Karpas-422 (cell line): ENCODE measurements at regions not wholly inside any gene's neighbourhood (a gene's known extent, or its start where the extent isn't known, plus 50 kb on each side); places are given as distances from the start of the nearest gene placed in this dataset.
A peak's percentile ranks its signal among the peaks of the same experiment; 100 is the strongest.

Experiments used
- DNase-seq: peaks from one replicate; pipeline ENCODE4 v3.0.0-alpha.2; 2015
- H2AFZ ChIP-seq: fragments of 200-600 bp; sonication (generic); 2 replicates; pipeline ENCODE4 v1.6.1; 2014; ENCODE audit warnings: antibody characterized with exemption, low read length, mixed read lengths
- H3K27ac ChIP-seq: fragments of 200-600 bp; sonication (generic); 2 replicates; pipeline ENCODE4 v1.5.1; 2014; ENCODE audit warnings: mild to moderate bottlenecking, low read length, moderate library complexity
- H3K27me3 ChIP-seq: fragments of 200-600 bp; sonication (generic); 2 replicates; pipeline ENCODE4 v1.6.1; 2014; ENCODE audit warnings: low read length, mixed read lengths
- H3K36me3 ChIP-seq: fragments of 200-600 bp; sonication (generic); 2 replicates; pipeline ENCODE4 v1.6.1; 2014; ENCODE audit warnings: low read length, mixed read lengths; ENCODE audit not compliant: insufficient read depth
- H3K4me1 ChIP-seq: fragments of 200-600 bp; sonication (generic); 2 replicates; pipeline ENCODE4 v1.6.1; 2014; ENCODE audit warnings: mild to moderate bottlenecking, low read length, mixed read lengths
- H3K4me2 ChIP-seq: fragments of 200-600 bp; sonication (generic); 2 replicates; pipeline ENCODE4 v1.6.1; 2014; ENCODE audit warnings: low read length, low read depth, mild to moderate bottlenecking; ENCODE audit not compliant: poor library complexity, severe bottlenecking
- H3K4me3 ChIP-seq: fragments of 200-600 bp; sonication (generic); 2 replicates; pipeline ENCODE4 v1.5.1; 2014; ENCODE audit warnings: mild to moderate bottlenecking, antibody characterized with exemption, low read length, mixed read lengths
- H3K79me2 ChIP-seq: fragments of 200-600 bp; sonication (generic); 2 replicates; pipeline ENCODE4 v1.6.1; 2014; ENCODE audit warnings: mild to moderate bottlenecking, low read length, mixed read lengths
- H3K9ac ChIP-seq: fragments of 200-600 bp; sonication (generic); 2 replicates; pipeline ENCODE4 v1.6.0; 2014; ENCODE audit warnings: low read length
- H3K9me2 ChIP-seq: fragments of 200-600 bp; sonication (generic), shearing (Covaris generic); replicated peaks from 2 replicates; pipeline ENCODE4 v1.6.0; 2014; ENCODE audit warnings: mild to moderate bottlenecking, low read length, moderate library complexity; ENCODE audit not compliant: insufficient read depth
- H3K9me3 ChIP-seq: fragments of 300-700, 200-600 bp; sonication (generic); 2 replicates; pipeline ENCODE4 v1.6.1; 2014; ENCODE audit warnings: low read length, mixed read lengths
- H4K20me1 ChIP-seq: fragments of 200-600 bp; sonication (generic); 2 replicates; pipeline ENCODE4 v1.6.1; 2014; ENCODE audit warnings: mild to moderate bottlenecking, antibody characterized with exemption, low read length, low read depth; ENCODE audit not compliant: insufficient read depth

- H3K4me3 ChIP-seq = no peak overlapping the region
- no peak overlapping the region for H2AFZ ChIP-seq
- H3K9ac ChIP-seq = no peak overlapping the region
- H3K27me3 ChIP-seq = no peaks in the 10 kb centered on the region
- no peaks in the 10 kb centered on the region; the same call in 1 of the 2 replicates for H4K20me1 ChIP-seq
- no peak overlapping the region for H3K4me2 ChIP-seq
- H3K4me1 ChIP-seq = peaks cover 27% of the 10 kb centered on the region
- DNase-seq = no peak
- peaks cover 3% of the 10 kb centered on the region; the same call in 1 of the 2 replicates for H3K9me3 ChIP-seq
- H3K27ac ChIP-seq = no peak overlapping the region
- H3K9me2 ChIP-seq = no peaks in the 10 kb centered on the region
- H3K79me2 ChIP-seq = no peaks in the 10 kb centered on the region
- H3K36me3 ChIP-seq = peaks cover 24% of the 10 kb centered on the region
These were observed 101.0 kb upstream of the RIOK3 start for GRCh38 chr18:23352042-23352441.

- peak overlapping the region; percentile 57 for H3K4me2 ChIP-seq
- peaks cover 23% of the 10 kb centered on the region for H3K36me3 ChIP-seq
- no peaks in the 10 kb centered on the region for H3K27me3 ChIP-seq
- H3K27ac ChIP-seq = peak overlapping the region; percentile 84
- H3K9me3 ChIP-seq = peaks cover 3% of the 10 kb centered on the region; the same call in 1 of the 2 replicates
- no peak overlapping the region for H2AFZ ChIP-seq
- no peaks in the 10 kb centered on the region for H3K9me2 ChIP-seq
- peak overlapping the region; percentile 49 for H3K9ac ChIP-seq
- H3K4me1 ChIP-seq = peaks cover 31% of the 10 kb centered on the region
- DNase-seq = peak; percentile 79
- peaks cover 7% of the 10 kb centered on the region; the same call in 1 of the 2 replicates for H4K20me1 ChIP-seq
- peak overlapping the region; percentile 28; the same call in 1 of the 2 replicates for H3K4me3 ChIP-seq
- H3K79me2 ChIP-seq = no peaks in the 10 kb centered on the region
These were observed 99.6 kb upstream of the RIOK3 start for GRCh38 chr18:23353459-23353858.

GRCh38 chr18:23354625-23355024 lies 98.5 kb upstream of the RIOK3 start:
- Histone ChIP-seq H3K9ac (no peak overlapping the region), H2AFZ (no peak overlapping the region), H3K36me3 (peaks cover 19% of the 10 kb centered on the region), H3K9me2 (no peaks in the 10 kb centered on the region), H3K4me1 (peaks cover 43% of the 10 kb centered on the region), H3K4me3 (no peak overlapping the region), H3K79me2 (no peaks in the 10 kb centered on the region), H3K4me2 (no peak overlapping the region), H3K27me3 (no peaks in the 10 kb centered on the region), H4K20me1 (peaks cover 7% of the 10 kb centered on the region; the same call in 1 of the 2 replicates), H3K27ac (no peak overlapping the region), H3K9me3 (no peaks in the 10 kb centered on the region; the same call in 1 of the 2 replicates)
- DNase-seq = no peak

GRCh38 chr18:23355206-23355605 lies 97.9 kb upstream of the RIOK3 start:
- Histone ChIP-seq H3K27me3 (no peaks in the 10 kb centered on the region), H3K9me2 (no peaks in the 10 kb centered on the region), H3K4me2 (no peak overlapping the region), H2AFZ (no peak overlapping the region), H3K4me1 (peaks cover 45% of the 10 kb centered on the region), H3K4me3 (no peak overlapping the region), H3K79me2 (no peaks in the 10 kb centered on the region), H4K20me1 (peaks cover 7% of the 10 kb centered on the region; the same call in 1 of the 2 replicates), H3K27ac (no peak overlapping the region), H3K36me3 (peaks cover 14% of the 10 kb centered on the region), H3K9ac (no peak overlapping the region), H3K9me3 (no peaks in the 10 kb centered on the region; the same call in 1 of the 2 replicates)
- no peak for DNase-seq

- peaks cover 7% of the 10 kb centered on the region; the same call in 1 of the 2 replicates for H4K20me1 ChIP-seq
- no peak for DNase-seq
- H3K4me2 ChIP-seq = no peak overlapping the region
- H3K27me3 ChIP-seq = no peaks in the 10 kb centered on the region
- peaks cover 45% of the 10 kb centered on the region for H3K4me1 ChIP-seq
- H3K27ac ChIP-seq = no peak overlapping the region
- no peak overlapping the region for H3K4me3 ChIP-seq
- no peaks in the 10 kb centered on the region for H3K79me2 ChIP-seq
- no peaks in the 10 kb centered on the region for H3K9me2 ChIP-seq
- H2AFZ ChIP-seq = no peak overlapping the region
- no peak overlapping the region for H3K9ac ChIP-seq
- H3K36me3 ChIP-seq = peaks cover 6% of the 10 kb centered on the region
- no peaks in the 10 kb centered on the region for H3K9me3 ChIP-seq
These were observed 96.7 kb upstream of the RIOK3 start for GRCh38 chr18:23356424-23356823.

GRCh38 chr18:23356915-23357601 lies 96.0 kb upstream of the RIOK3 start:
- Histone ChIP-seq H3K4me3 (no peak overlapping the region), H3K36me3 (no peaks in the 10 kb centered on the region; the same call in 1 of the 2 replicates), H3K9me2 (no peaks in the 10 kb centered on the region), H4K20me1 (peaks cover 7% of the 10 kb centered on the region; the same call in 1 of the 2 replicates), H3K9me3 (no peaks in the 10 kb centered on the region), H3K9ac (no peak overlapping the region), H3K4me1 (peaks cover 51% of the 10 kb centered on the region), H3K27me3 (no peaks in the 10 kb centered on the region), H3K4me2 (no peak overlapping the region), H3K27ac (no peak overlapping the region), H2AFZ (no peak overlapping the region), H3K79me2 (no peaks in the 10 kb centered on the region)
- no peak for DNase-seq

GRCh38 chr18:23357996-23358594 lies 95.0 kb upstream of the RIOK3 start:
- peaks cover 7% of the 10 kb centered on the region; the same call in 1 of the 2 replicates for H4K20me1 ChIP-seq
- H3K27ac ChIP-seq = no peak overlapping the region
- no peak for DNase-seq
- no peaks in the 10 kb centered on the region for H3K36me3 ChIP-seq
- H2AFZ ChIP-seq = no peak overlapping the region
- H3K27me3 ChIP-seq = no peaks in the 10 kb centered on the region
- peak overlapping the region; percentile 31 for H3K4me2 ChIP-seq
- H3K4me3 ChIP-seq = no peak overlapping the region
- no peaks in the 10 kb centered on the region for H3K79me2 ChIP-seq
- no peaks in the 10 kb centered on the region for H3K9me2 ChIP-seq
- peaks cover 44% of the 10 kb centered on the region for H3K4me1 ChIP-seq
- H3K9me3 ChIP-seq = no peaks in the 10 kb centered on the region
- H3K9ac ChIP-seq = no peak overlapping the region

GRCh38 chr18:23359421-23359820 lies 93.7 kb upstream of the RIOK3 start:
- peaks cover 7% of the 10 kb centered on the region; the same call in 1 of the 2 replicates for H4K20me1 ChIP-seq
- H3K9me3 ChIP-seq = no peaks in the 10 kb centered on the region
- H3K9me2 ChIP-seq = no peaks in the 10 kb centered on the region
- H3K4me1 ChIP-seq = peaks cover 32% of the 10 kb centered on the region
- no peak overlapping the region for H3K4me3 ChIP-seq
- H3K27me3 ChIP-seq = no peaks in the 10 kb centered on the region
- DNase-seq = no peak
- no peak overlapping the region for H2AFZ ChIP-seq
- H3K27ac ChIP-seq = no peak overlapping the region
- no peak overlapping the region for H3K4me2 ChIP-seq
- H3K36me3 ChIP-seq = no peaks in the 10 kb centered on the region
- no peaks in the 10 kb centered on the region for H3K79me2 ChIP-seq
- H3K9ac ChIP-seq = no peak overlapping the region
